AG09319 (cell line): ENCODE measurements at regions not wholly inside any gene's neighbourhood (a gene's known extent, or its start where the extent isn't known, plus 50 kb on each side); places are given as distances from the start of the nearest gene placed in this dataset.

Source experiments
- DNase-seq: peaks from one replicate; pipeline ENCODE4 v3.0.0-alpha.2; 2010; ENCODE audit warnings: low read depth; ENCODE audit errors: extremely low read depth
- CTCF ChIP-seq: IDR thresholded peaks from 2 replicates; pipeline ENCODE4 v1.5.1; 2011; ENCODE audit warnings: low read depth, mild to moderate bottlenecking, inconsistent platforms, low read length, moderate library complexity

DNA sequence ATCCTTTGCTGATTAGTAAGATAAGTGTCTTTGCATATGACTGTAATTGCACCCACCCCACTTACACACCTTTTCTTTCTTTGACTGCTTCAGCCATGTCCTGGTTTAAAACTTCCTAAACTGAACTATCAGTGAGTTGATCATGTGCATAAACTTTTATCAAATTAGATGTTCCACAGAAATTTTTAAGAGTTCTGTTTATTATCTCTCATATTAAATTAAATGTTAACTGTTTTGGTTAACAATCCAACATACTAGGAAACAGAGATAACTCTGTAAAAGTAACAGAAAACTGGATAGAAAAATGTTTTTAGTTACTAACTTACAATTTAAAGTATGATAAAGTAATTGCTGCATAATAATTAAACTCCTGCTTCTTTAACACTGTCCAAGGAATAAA lies 959.6 kb upstream of the LRRN3 start:
- no peak for DNase-seq
- no peak for TF ChIP-seq CTCF

- DNase-seq, result no peak
- no peak for TF ChIP-seq CTCF
Observed at GRCh38 chr7:110139056-110139455, 951.9 kb upstream of the LRRN3 start.

GRCh38 chr7:110142939-110143526 lies 947.9 kb upstream of the LRRN3 start:
- no peak for TF ChIP-seq CTCF
- no peak for DNase-seq

DNA sequence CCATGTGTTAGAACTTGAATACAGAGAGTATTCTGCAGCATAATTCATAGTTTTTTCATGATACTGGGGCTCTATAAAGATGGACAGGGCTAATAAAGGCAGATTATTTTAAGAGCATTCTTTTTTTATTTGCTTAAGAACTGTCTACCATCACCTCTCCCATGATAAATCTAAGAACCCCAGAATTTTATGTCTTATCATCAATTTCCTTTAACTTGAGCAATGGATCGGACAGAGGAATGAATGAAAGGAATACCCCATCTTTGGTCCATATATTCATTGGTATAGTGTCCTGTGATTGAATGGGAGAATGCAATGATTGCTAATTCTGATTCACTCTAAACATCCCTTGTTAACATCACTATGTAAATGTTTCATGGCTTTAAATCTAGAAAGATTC lies 946.3 kb upstream of the LRRN3 start:
- no peak for DNase-seq
- TF ChIP-seq CTCF, result no peak

- no peak for TF ChIP-seq CTCF
- no peak for DNase-seq
Observed at GRCh38 chr7:110148054-110148453, 942.9 kb upstream of the LRRN3 start.

DNA sequence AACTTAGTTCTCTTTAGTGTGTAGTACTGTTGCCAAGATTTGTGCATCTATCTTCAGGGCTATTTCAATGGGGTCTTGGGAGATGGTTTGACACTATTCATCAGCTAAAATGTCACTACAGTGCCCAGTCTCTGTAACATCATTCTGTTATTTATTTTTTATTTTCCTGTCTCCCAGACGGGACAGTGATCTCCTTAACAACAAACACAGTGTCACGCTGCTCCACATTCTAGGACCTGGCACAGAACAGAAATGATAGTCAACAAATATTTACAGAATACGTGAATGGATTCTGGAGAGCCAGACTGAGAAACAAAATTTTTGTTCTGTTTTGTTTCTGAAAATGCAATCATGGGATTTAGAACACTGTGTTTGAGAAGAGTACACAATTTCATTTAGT lies 937.7 kb upstream of the LRRN3 start:
- TF ChIP-seq CTCF, result no peak
- no peak for DNase-seq

GRCh38 chr7:110156511-110156910 lies 934.4 kb upstream of the LRRN3 start:
- DNase-seq, result no peak
- TF ChIP-seq CTCF, result no peak
